ENCODE measurements at regions not wholly inside any gene's neighbourhood (a gene's known extent, or its start where the extent isn't known, plus 50 kb on each side); places are given as distances from the start of the nearest gene placed in this dataset.

GRCh38 chr1:168964478-168964877 is 142.0 kb upstream of the ATP1B1 start:
- H3K36me3 Mint-ChIP-seq (ENCODE audit: unreplicated experiment), result no peaks in the 10 kb centered on the region
- no peaks in the 10 kb centered on the region for H3K9me3 Mint-ChIP-seq (ENCODE audit: unreplicated experiment)
- H3K27me3 Mint-ChIP-seq (ENCODE audit: unreplicated experiment), result peaks cover 5% of the 10 kb centered on the region
- no peaks in the 10 kb centered on the region for H3K4me1 Mint-ChIP-seq (ENCODE audit: low read depth, unreplicated experiment)
- H3K27ac Mint-ChIP-seq (ENCODE audit: unreplicated experiment), result no peak overlapping the region
- no peak overlapping the region for H3K4me3 Mint-ChIP-seq (ENCODE audit: unreplicated experiment)
- TF ChIP-seq CTCF (IDR thresholded peaks at IDR 0.05; ENCODE audit: partially characterized antibody, unreplicated experiment), result no peak
- DNase-seq, result no peak

GRCh38 chr1:168966217-168966616 is 140.3 kb upstream of the ATP1B1 start:
- no peak overlapping the region for H3K4me3 Mint-ChIP-seq (ENCODE audit: unreplicated experiment)
- H3K27me3 Mint-ChIP-seq (ENCODE audit: unreplicated experiment), result peaks cover 5% of the 10 kb centered on the region
- no peak for TF ChIP-seq CTCF (IDR thresholded peaks at IDR 0.05; ENCODE audit: partially characterized antibody, unreplicated experiment)
- H3K27ac Mint-ChIP-seq (ENCODE audit: unreplicated experiment), result no peak overlapping the region
- DNase-seq, result no peak
- no peaks in the 10 kb centered on the region for H3K36me3 Mint-ChIP-seq (ENCODE audit: unreplicated experiment)
- no peaks in the 10 kb centered on the region for H3K4me1 Mint-ChIP-seq (ENCODE audit: low read depth, unreplicated experiment)
- no peaks in the 10 kb centered on the region for H3K9me3 Mint-ChIP-seq (ENCODE audit: unreplicated experiment)

- Mint-ChIP-seq H3K9me3 (ENCODE audit: unreplicated experiment) (no peaks in the 10 kb centered on the region), H3K27me3 (ENCODE audit: unreplicated experiment) (peaks cover 5% of the 10 kb centered on the region), H3K27ac (ENCODE audit: unreplicated experiment) (no peak overlapping the region), H3K4me1 (ENCODE audit: low read depth, unreplicated experiment) (no peaks in the 10 kb centered on the region), H3K36me3 (ENCODE audit: unreplicated experiment) (no peaks in the 10 kb centered on the region), H3K4me3 (ENCODE audit: unreplicated experiment) (no peak overlapping the region)
- no peak for DNase-seq
- no peak for TF ChIP-seq CTCF (IDR thresholded peaks at IDR 0.05; ENCODE audit: partially characterized antibody, unreplicated experiment)
Measured at GRCh38 chr1:168966636-168967035, 139.9 kb upstream of the ATP1B1 start.

GRCh38 chr1:168970926-168971659 is 135.4 kb upstream of the ATP1B1 start:
- no peak for DNase-seq
- Mint-ChIP-seq H3K27me3 (ENCODE audit: unreplicated experiment) (no peaks in the 10 kb centered on the region), H3K4me3 (ENCODE audit: unreplicated experiment) (no peak overlapping the region), H3K27ac (ENCODE audit: unreplicated experiment) (no peak overlapping the region), H3K9me3 (ENCODE audit: unreplicated experiment) (no peaks in the 10 kb centered on the region), H3K4me1 (ENCODE audit: low read depth, unreplicated experiment) (no peaks in the 10 kb centered on the region), H3K36me3 (ENCODE audit: unreplicated experiment) (no peaks in the 10 kb centered on the region)
- no peak for TF ChIP-seq CTCF (IDR thresholded peaks at IDR 0.05; ENCODE audit: partially characterized antibody, unreplicated experiment)

- Mint-ChIP-seq H3K4me3 (ENCODE audit: unreplicated experiment) (no peak overlapping the region), H3K36me3 (ENCODE audit: unreplicated experiment) (no peaks in the 10 kb centered on the region), H3K27me3 (ENCODE audit: unreplicated experiment) (no peaks in the 10 kb centered on the region), H3K9me3 (ENCODE audit: unreplicated experiment) (no peaks in the 10 kb centered on the region), H3K4me1 (ENCODE audit: low read depth, unreplicated experiment) (no peaks in the 10 kb centered on the region), H3K27ac (ENCODE audit: unreplicated experiment) (no peak overlapping the region)
- no peak for DNase-seq
- no peak for TF ChIP-seq CTCF (IDR thresholded peaks at IDR 0.05; ENCODE audit: partially characterized antibody, unreplicated experiment)
Measured at GRCh38 chr1:168972225-168972624, 134.3 kb upstream of the ATP1B1 start.

Measured in glutamatergic neuron (in vitro differentiated cells).